ENCODE measurements at regions not wholly inside any gene's neighbourhood (a gene's known extent, or its start where the extent isn't known, plus 50 kb on each side); places are given as distances from the start of the nearest gene placed in this dataset.
"Not testable (repeated sequence)": the region's sequence is repeated elsewhere in the genome, so short reads cannot be mapped to it uniquely, and the experiment has no call there.

- ChIA-PET POLR2A (no interaction called here), CTCF (no interaction called here)
- Histone ChIP-seq H3K9me3 (ENCODE audit: control insufficient read depth in 1 of 2, insufficient read depth in 1 of 2, low read length in 2 of 2) (no peaks in the 10 kb centered on the region), H3K36me3 (ENCODE audit: insufficient read depth, low read length) (no peaks in the 10 kb centered on the region), H3K27ac (ENCODE audit: low read depth in 1 of 2, low read length in 2 of 2) (no peak overlapping the region), H3K4me1 (ENCODE audit: insufficient read depth, low read length) (no peaks in the 10 kb centered on the region), H3K27me3 (ENCODE audit: control insufficient read depth in 1 of 2, insufficient read depth in 2 of 2, low read length in 2 of 2) (no peaks in the 10 kb centered on the region), H3K4me3 (ENCODE audit: low read length) (no peak overlapping the region)
- no peak overlapping the region for H3K27ac Mint-ChIP-seq
- no peaks in the 10 kb centered on the region for H3K27me3 Mint-ChIP-seq
- no peak for TF ChIP-seq CTCF (IDR thresholded peaks at IDR 0.05)
- no peaks in the 10 kb centered on the region for H3K4me1 Mint-ChIP-seq (ENCODE audit: low read depth)
- H3K4me3 Mint-ChIP-seq, result no peak overlapping the region
- no peak for DNase-seq
- H3K36me3 Mint-ChIP-seq (ENCODE audit: low read depth), result no peaks in the 10 kb centered on the region
- H3K9me3 Mint-ChIP-seq, result peaks cover 10% of the 10 kb centered on the region
- intact Hi-C loops (cut with DNase I, micrococcal nuclease), result no loop called here
- no peak for ATAC-seq (ENCODE audit: poor library complexity)
Observed at GRCh38 chr20:39967806-39968205, 721.2 kb downstream of the MAFB start.

- ATAC-seq (ENCODE audit: poor library complexity), result no peak
- TF ChIP-seq CTCF (IDR thresholded peaks at IDR 0.05), result no peak
- no peak for DNase-seq
- ChIA-PET POLR2A (no interaction called here), CTCF (no interaction called here)
- peaks cover 0 to 1% of the 10 kb centered on the region in 2 experiments for H3K27me3 ChIP-seq (ENCODE audit: control insufficient read depth in 1 of 2, insufficient read depth in 2 of 2, low read length in 2 of 2)
- peaks cover 0 to 5% of the 10 kb centered on the region in 2 experiments for H3K9me3 ChIP-seq (ENCODE audit: control insufficient read depth in 1 of 2, insufficient read depth in 1 of 2, low read length in 2 of 2)
- intact Hi-C loops (cut with DNase I, micrococcal nuclease), result no loop called here
- H3K27ac Mint-ChIP-seq, result no peak overlapping the region
- H3K9me3 Mint-ChIP-seq, result no peaks in the 10 kb centered on the region
- H3K4me3 ChIP-seq (ENCODE audit: low read length), result no peak overlapping the region
- H3K27me3 Mint-ChIP-seq, result no peaks in the 10 kb centered on the region
- H3K4me3 Mint-ChIP-seq, result no peak overlapping the region
- no peaks in the 10 kb centered on the region for H3K4me1 Mint-ChIP-seq (ENCODE audit: low read depth)
- H3K36me3 ChIP-seq (ENCODE audit: insufficient read depth, low read length), result no peaks in the 10 kb centered on the region
- H3K36me3 Mint-ChIP-seq (ENCODE audit: low read depth), result no peaks in the 10 kb centered on the region
- no peaks in the 10 kb centered on the region for H3K4me1 ChIP-seq (ENCODE audit: insufficient read depth, low read length)
- H3K27ac ChIP-seq (ENCODE audit: low read depth in 1 of 2, low read length in 2 of 2), result no peak overlapping the region
Observed at GRCh38 chr20:39961637-39962244, 727.3 kb downstream of the MAFB start.

- ChIA-PET CTCF (no interaction called here), POLR2A (no interaction called here)
- H3K27ac Mint-ChIP-seq, result no peak overlapping the region
- H3K36me3 Mint-ChIP-seq (ENCODE audit: low read depth), result no peaks in the 10 kb centered on the region
- H3K27ac ChIP-seq (ENCODE audit: low read depth in 1 of 2, low read length in 2 of 2), result no peak overlapping the region
- H3K4me3 ChIP-seq (ENCODE audit: low read length), result no peak overlapping the region
- H3K4me3 Mint-ChIP-seq, result no peak overlapping the region
- ATAC-seq (ENCODE audit: poor library complexity) (no peak), DNase-seq (no peak)
- H3K4me1 Mint-ChIP-seq (ENCODE audit: low read depth), result no peaks in the 10 kb centered on the region
- H3K27me3 Mint-ChIP-seq, result no peaks in the 10 kb centered on the region
- intact Hi-C loops (cut with DNase I, micrococcal nuclease), result no loop called here
- peaks cover 0 to 5% of the 10 kb centered on the region in 2 experiments for H3K9me3 ChIP-seq (ENCODE audit: control insufficient read depth in 1 of 2, insufficient read depth in 1 of 2, low read length in 2 of 2)
- H3K9me3 Mint-ChIP-seq, result no peaks in the 10 kb centered on the region
- no peak for TF ChIP-seq CTCF (IDR thresholded peaks at IDR 0.05)
- no peaks in the 10 kb centered on the region for H3K4me1 ChIP-seq (ENCODE audit: insufficient read depth, low read length)
- no peaks in the 10 kb centered on the region for H3K36me3 ChIP-seq (ENCODE audit: insufficient read depth, low read length)
- H3K27me3 ChIP-seq (ENCODE audit: control insufficient read depth in 1 of 2, insufficient read depth in 2 of 2, low read length in 2 of 2), result peaks cover 0 to 2% of the 10 kb centered on the region in 2 experiments
Observed at GRCh38 chr20:39960522-39961428, 728.3 kb downstream of the MAFB start.

- H3K4me1 Mint-ChIP-seq (ENCODE audit: low read depth); H3K36me3 Mint-ChIP-seq (ENCODE audit: low read depth); POLR2A ChIA-PET; H3K4me3 ChIP-seq (ENCODE audit: low read length); CTCF ChIA-PET; H3K4me1 ChIP-seq (ENCODE audit: insufficient read depth, low read length); H3K36me3 ChIP-seq (ENCODE audit: insufficient read depth, low read length); H3K27me3 ChIP-seq (ENCODE audit: control insufficient read depth in 1 of 2, insufficient read depth in 2 of 2, low read length in 2 of 2); H3K27me3 Mint-ChIP-seq; ATAC-seq (ENCODE audit: poor library complexity); DNase-seq; intact Hi-C loops (cut with DNase I, micrococcal nuclease); H3K27ac ChIP-seq (ENCODE audit: low read depth in 1 of 2, low read length in 2 of 2); H3K9me3 Mint-ChIP-seq; H3K9me3 ChIP-seq (ENCODE audit: control insufficient read depth in 1 of 2, insufficient read depth in 1 of 2, low read length in 2 of 2); H3K4me3 Mint-ChIP-seq; H3K27ac Mint-ChIP-seq: not testable (repeated sequence)
Observed at GRCh38 chr20:39957911-39958310, 731.1 kb downstream of the MAFB start.
